ENCODE measurements at regions not wholly inside any gene's neighbourhood (a gene's known extent, or its start where the extent isn't known, plus 50 kb on each side); places are given as distances from the start of the nearest gene placed in this dataset.

DNA sequence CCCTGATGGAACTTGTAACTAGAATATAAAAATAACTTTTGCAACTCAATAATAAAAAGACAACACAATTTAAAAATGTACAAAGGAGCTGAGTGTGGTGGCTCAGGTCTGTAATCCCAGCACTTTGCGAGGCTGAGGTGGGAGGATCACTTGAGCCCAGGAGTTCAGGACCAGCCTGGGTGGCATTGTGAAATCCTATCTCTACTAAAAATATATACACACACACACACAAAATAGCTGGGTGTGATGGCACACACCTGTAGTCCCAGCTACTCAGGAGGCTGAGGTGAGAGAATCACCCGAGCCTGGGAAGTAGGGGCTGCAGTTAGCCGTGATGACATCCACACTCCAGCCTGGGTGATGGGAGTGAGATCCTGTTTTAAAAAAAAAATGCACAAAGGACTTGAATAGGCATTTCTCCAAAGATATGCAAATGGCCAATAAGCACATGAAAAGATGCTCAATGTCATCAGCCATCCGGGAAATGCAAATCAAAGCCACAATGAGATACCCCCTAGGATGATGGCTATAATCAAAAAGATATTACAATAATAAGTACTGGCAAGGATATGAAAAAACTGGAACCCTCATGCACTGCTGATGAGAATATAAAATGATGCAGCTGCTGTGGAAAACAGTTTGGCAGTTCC is 59.8 kb upstream of the SEPTIN5 start:
- TF ChIP-seq, protein P1, sequence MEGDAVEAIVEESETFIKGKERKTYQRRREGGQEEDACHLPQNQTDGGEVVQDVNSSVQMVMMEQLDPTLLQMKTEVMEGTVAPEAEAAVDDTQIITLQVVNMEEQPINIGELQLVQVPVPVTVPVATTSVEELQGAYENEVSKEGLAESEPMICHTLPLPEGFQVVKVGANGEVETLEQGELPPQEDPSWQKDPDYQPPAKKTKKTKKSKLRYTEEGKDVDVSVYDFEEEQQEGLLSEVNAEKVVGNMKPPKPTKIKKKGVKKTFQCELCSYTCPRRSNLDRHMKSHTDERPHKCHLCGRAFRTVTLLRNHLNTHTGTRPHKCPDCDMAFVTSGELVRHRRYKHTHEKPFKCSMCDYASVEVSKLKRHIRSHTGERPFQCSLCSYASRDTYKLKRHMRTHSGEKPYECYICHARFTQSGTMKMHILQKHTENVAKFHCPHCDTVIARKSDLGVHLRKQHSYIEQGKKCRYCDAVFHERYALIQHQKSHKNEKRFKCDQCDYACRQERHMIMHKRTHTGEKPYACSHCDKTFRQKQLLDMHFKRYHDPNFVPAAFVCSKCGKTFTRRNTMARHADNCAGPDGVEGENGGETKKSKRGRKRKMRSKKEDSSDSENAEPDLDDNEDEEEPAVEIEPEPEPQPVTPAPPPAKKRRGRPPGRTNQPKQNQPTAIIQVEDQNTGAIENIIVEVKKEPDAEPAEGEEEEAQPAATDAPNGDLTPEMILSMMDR (IDR thresholded peaks at IDR 0.05; ENCODE audit: unreplicated experiment) = no peak
- H3K27me3 Mint-ChIP-seq = peaks cover 6% of the 10 kb centered on the region
- no peak overlapping the region for H3K27ac Mint-ChIP-seq
- H3K9me3 Mint-ChIP-seq (ENCODE audit: low read depth) = peaks cover 4% of the 10 kb centered on the region
- no peaks in the 10 kb centered on the region for H3K4me1 Mint-ChIP-seq (ENCODE audit: low read depth)
- H3K36me3 Mint-ChIP-seq (ENCODE audit: insufficient read depth) = no peaks in the 10 kb centered on the region
- DNase-seq (ENCODE audit: low spot score, unreplicated experiment) = no peak
- H3K4me3 Mint-ChIP-seq (ENCODE audit: low read depth) = no peak overlapping the region

DNA sequence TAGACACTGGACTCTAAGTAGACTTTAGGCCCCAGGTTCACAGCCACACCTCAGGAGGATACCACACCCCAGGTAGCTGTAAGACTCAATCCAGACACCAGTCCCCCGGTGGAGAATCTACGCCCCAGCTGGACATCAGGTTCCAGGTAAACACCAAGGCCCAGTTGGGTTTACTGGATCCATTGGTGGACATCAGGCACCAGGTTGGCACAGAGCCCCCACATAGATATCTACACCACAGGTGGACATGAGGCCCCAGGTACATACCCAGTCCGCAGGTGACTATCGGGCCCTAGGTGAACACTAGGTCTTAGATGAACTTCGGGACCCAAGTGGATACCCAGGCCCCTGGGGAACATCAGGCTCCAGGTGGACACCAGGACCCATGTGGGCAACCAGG is 58.9 kb upstream of the SEPTIN5 start:
- TF ChIP-seq, protein P1 (IDR thresholded peaks at IDR 0.05; ENCODE audit: unreplicated experiment) = no peak
- Mint-ChIP-seq H3K9me3 (ENCODE audit: low read depth) (no peaks in the 10 kb centered on the region), H3K4me3 (ENCODE audit: low read depth) (no peak overlapping the region), H3K27ac (no peak overlapping the region), H3K36me3 (ENCODE audit: insufficient read depth) (no peaks in the 10 kb centered on the region), H3K4me1 (ENCODE audit: low read depth) (no peaks in the 10 kb centered on the region), H3K27me3 (peaks cover 8% of the 10 kb centered on the region)
- no peak for DNase-seq (ENCODE audit: low spot score, unreplicated experiment)

DNA sequence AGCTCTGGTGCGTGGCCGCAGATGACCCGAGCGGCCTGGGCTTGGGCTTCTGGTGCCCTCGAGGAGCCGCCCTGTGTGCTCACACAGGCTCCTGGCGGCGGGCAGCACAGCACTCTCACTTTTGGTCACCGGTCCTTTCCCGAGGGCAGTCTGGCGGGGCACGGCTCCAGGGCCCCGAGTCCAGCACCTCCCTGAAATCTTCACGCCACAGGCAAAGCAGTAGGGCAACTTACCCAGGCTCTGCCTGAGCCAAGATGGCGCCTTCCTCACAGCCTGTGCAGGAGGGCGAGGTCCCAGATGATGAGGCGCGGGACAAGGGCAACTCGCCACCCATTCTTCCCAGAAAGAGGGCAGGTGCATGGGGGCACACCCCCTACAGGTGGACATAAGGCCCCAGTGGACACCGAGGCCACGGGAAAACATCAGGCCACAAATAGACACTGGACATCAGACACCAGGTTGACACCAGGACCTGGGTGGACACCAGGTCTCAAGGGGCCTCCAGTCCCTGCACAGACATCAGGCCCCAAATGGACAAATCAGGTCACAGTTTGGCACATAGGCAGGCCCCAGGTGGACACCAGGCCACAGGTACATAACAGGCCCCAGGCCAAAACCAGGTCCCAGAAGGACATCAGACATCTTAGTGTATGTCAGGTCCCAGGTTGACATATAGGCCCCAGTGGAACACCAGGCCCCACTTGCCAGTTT is 57.6 kb upstream of the SEPTIN5 start:
- no peaks in the 10 kb centered on the region for H3K9me3 Mint-ChIP-seq (ENCODE audit: low read depth)
- TF ChIP-seq, protein P1 (IDR thresholded peaks at IDR 0.05; ENCODE audit: unreplicated experiment) = no peak
- H3K27ac Mint-ChIP-seq = no peak overlapping the region
- no peaks in the 10 kb centered on the region for H3K4me1 Mint-ChIP-seq (ENCODE audit: low read depth)
- no peaks in the 10 kb centered on the region for H3K36me3 Mint-ChIP-seq (ENCODE audit: insufficient read depth)
- no peak for DNase-seq (ENCODE audit: low spot score, unreplicated experiment)
- no peak overlapping the region for H3K4me3 Mint-ChIP-seq (ENCODE audit: low read depth)
- H3K27me3 Mint-ChIP-seq = peaks cover 3% of the 10 kb centered on the region

DNA sequence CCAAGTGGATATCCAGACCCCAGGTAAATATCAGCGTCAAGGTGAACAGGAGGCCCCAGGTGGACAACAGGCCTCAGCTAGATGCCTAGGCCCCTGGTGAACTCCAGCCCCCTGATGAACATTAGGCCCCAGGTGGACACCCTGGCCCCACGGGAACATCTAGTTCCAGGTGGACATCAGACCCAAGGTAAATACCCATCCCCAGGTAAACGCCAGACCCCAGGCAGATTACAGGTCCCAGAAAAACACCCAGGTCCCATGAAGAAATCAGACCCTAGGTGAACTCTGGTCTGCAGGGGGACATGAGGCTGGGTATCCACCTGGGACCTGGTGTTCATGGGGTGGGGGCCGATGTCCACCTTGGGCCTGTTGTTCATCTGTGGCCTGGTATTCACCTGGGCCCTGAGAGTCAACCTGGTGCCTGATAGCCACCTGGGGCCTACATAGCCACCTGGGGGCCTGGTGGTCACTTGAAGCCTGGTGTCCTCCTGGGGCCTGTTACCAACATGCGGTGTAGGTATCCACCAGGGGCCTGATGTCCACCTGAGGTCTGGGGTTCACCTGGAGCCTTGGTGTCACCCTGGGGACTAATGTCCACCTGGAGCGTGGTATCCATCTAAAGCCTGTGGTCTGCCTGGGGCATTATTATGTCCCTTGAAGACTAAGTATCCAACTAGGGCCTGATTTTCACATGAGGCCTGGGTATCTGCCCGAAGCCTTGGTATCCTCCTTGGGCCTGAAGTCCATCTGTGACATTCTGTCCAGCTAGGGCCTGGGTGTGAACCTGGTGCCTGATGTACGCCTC is 56.8 kb upstream of the SEPTIN5 start:
- Mint-ChIP-seq H3K4me1 (ENCODE audit: low read depth) (no peaks in the 10 kb centered on the region), H3K36me3 (ENCODE audit: insufficient read depth) (no peaks in the 10 kb centered on the region), H3K9me3 (ENCODE audit: low read depth) (no peaks in the 10 kb centered on the region), H3K4me3 (ENCODE audit: low read depth) (no peak overlapping the region), H3K27ac (no peak overlapping the region), H3K27me3 (peaks cover 3% of the 10 kb centered on the region)
- no peak for DNase-seq (ENCODE audit: low spot score, unreplicated experiment)
- TF ChIP-seq, protein P1 (IDR thresholded peaks at IDR 0.05; ENCODE audit: unreplicated experiment) = no peak
